Midbrain (tissue), 1 donor: ENCODE measurements at regions not wholly inside any gene's neighbourhood (a gene's known extent, or its start where the extent isn't known, plus 50 kb on each side); places are given as distances from the start of the nearest gene placed in this dataset.
A peak's percentile ranks its signal among the peaks of the same experiment; 100 is the strongest.
"Not testable (repeated sequence)": the region's sequence is repeated elsewhere in the genome, so short reads cannot be mapped to it uniquely, and the experiment has no call there.

Experiments
- DNase-seq: peaks from one replicate; lab custom pipeline; 2025; lab: John Stamatoyannopoulos, UW

GRCh38 chr6:22748681-22749080, 179.3 kb downstream of the HDGFL1 start:
- no peak for DNase-seq

DNA sequence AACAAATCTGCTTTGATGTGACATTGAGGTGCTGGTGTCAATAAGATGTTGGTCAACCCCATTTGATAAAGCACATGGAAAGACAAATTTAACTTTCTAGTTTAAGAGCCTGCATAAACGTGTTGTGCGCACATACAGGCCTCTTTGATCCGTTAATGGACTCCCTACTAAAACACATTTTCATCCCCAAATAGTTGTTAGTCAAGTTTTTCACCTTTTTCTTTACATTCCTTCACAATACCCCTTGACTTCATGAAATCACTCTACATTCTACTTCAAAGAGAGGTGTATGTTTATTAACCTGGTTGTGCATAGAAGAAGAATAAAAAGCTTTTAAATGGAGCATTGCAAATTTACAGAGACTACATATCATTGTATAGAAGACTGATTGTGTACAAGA, 180.3 kb downstream of the HDGFL1 start:
- no peak for DNase-seq

GRCh38 chr6:22751223-22751622, 181.9 kb downstream of the HDGFL1 start:
- no peak for DNase-seq

GRCh38 chr6:22752522-22752921, 183.2 kb downstream of the HDGFL1 start:
- DNase-seq: no peak

DNA sequence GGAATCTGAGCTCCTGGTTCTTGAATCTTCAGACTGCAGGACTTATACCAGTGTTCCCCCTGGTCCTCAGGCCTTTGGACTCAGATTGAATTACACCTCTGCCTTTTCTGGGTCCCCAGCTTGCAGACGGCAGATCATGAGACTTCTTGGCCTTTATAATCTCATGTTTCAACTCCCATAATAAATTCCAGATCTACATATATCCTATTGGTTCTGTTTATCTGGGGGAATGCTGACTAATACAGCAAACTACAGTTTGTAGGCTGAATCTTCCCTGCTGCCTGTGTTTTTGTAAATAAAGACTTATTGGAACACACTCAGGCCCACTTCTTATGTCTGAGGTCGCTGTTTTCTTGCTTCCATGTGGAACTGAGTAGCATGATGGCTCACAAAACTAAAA, 184.7 kb downstream of the HDGFL1 start:
- no peak for DNase-seq

- no peak for DNase-seq
Measured at GRCh38 chr6:22755605-22756004, 186.2 kb downstream of the HDGFL1 start.

- DNase-seq: no peak
Measured at GRCh38 chr6:22756365-22756764, 187.0 kb downstream of the HDGFL1 start.

- no peak for DNase-seq
Measured at GRCh38 chr6:22764496-22764895, 195.1 kb downstream of the HDGFL1 start.

DNA sequence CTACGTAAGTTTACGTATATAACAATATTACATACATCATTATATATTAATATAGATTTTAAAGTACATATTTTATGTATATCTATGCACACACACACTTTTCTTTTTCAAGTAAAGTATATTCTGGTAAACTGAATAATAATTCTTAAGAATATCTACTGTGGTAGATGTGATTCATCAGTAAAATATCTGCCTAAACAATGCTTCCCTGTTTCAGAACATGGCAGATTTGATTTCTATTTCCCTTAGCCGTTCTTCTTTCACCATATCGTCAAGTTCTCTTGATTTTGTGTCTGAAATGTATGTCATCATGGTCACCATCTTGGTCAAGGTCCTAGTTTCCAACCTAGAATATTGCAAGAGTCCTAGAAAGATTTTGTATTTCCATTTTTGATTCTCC, 195.6 kb downstream of the HDGFL1 start:
- no peak for DNase-seq

DNA sequence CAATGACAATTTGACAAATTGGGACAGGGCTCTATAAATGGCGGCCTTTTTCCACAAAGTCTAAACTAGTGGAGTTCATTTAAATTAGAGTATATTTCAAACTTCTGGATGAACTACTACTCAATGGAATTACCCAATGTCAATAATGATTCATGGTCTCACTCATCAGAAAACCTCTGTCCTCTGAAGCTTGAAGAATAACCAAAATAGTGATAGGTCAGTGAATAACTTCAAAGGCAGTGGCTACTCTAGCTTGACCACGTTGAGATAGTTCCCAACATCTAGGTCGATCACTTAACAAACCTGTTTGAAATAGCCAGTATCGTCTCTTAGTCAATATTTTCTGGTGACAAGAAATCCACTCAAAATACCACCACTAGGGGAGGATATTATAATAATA, 197.6 kb downstream of the HDGFL1 start:
- no peak for DNase-seq

GRCh38 chr6:22770054-22770453, 200.7 kb downstream of the HDGFL1 start:
- DNase-seq: no peak

GRCh38 chr6:22774129-22774528, 204.8 kb downstream of the HDGFL1 start:
- DNase-seq: no peak

- DNase-seq: not testable (repeated sequence)
Measured at GRCh38 chr6:22778438-22778837, 209.1 kb downstream of the HDGFL1 start.

- DNase-seq: no peak
Measured at GRCh38 chr6:22779062-22779461, 209.7 kb downstream of the HDGFL1 start.

GRCh38 chr6:22783931-22784330, 214.6 kb downstream of the HDGFL1 start:
- no peak for DNase-seq

- DNase-seq: peak; percentile 59
Measured at GRCh38 chr6:22784601-22785410, 215.4 kb downstream of the HDGFL1 start.

GRCh38 chr6:22788038-22788437, 218.7 kb downstream of the HDGFL1 start:
- no peak for DNase-seq

DNA sequence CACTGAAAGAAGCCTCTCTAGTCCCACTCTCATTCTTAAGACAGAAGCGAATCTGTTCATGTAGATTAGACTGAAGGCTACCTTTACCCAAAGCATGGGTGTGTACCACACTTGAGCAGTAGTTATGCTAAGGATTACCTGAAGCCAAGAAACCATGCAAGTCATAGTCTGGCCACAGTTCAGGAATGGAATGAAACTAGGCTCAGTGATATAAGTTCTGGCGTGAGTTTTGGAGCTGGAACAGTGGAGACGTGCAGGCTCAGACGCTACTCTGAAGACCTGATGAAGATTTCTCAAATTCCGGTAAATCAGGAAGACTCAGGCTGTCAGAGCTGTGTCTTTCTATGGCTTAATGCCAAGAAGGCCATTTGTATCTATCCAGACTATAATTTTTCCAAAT, 219.9 kb downstream of the HDGFL1 start:
- DNase-seq: no peak

- no peak for DNase-seq
Measured at GRCh38 chr6:22794844-22795243, 225.5 kb downstream of the HDGFL1 start.

- no peak for DNase-seq
Measured at GRCh38 chr6:22800451-22800850, 231.1 kb downstream of the HDGFL1 start.

GRCh38 chr6:22801831-22802230, 232.5 kb downstream of the HDGFL1 start:
- no peak for DNase-seq

DNA sequence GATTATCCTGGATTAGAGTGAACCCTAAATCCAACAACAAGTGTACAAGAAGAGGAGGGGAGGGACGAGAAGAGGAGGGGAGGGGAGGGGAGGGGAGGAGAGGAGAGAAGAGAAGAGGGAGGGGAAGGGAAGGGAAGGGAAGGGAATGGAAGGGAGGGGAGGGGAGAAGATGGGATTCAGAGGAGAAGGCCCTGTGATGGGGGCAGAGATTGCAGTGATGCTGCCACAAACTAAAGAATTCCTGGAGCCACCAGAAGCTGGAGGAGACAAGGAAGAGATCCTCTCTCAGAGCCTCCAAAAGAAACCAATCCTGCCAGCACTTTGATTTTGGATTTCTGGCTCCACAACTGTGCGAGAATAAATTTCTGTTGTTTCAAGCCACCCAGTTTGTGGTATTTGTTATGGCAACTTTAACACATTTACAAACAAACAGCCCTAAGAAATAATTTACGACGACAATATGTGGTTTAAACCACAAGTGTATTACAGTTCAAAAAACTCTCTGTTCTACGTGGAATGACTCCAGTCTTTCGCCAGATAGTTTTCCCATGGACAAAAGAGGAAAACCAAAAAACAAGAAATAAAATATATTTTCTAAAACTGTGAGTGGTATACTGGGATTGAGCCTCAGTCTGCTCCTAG, 235.4 kb downstream of the HDGFL1 start:
- DNase-seq: no peak

GRCh38 chr6:22807261-22807660, 237.9 kb downstream of the HDGFL1 start:
- no peak for DNase-seq

DNA sequence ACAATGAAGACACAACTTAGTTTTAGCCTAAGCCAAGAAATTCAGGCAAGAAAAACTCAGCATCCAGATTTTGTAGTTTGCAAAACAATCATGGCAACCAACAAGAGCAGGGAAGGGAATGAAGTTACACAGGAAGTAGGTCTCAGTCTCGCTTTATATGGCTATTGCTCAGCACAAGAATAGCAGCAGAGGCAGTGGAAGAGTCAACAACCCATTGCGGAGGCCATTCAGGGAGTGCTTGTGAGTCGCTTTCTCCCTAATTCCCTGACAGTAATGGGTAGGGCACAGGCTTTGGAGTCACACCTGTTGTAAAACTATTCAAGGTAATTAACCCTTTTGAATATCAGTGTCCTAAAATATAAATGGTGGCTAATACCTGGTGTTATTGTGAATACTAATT, 238.5 kb downstream of the HDGFL1 start:
- DNase-seq: no peak
